IMR-90 (cell line): ENCODE measurements at regions not wholly inside any gene's neighbourhood (a gene's known extent, or its start where the extent isn't known, plus 50 kb on each side); places are given as distances from the start of the nearest gene placed in this dataset.

Experiments
- ATAC-seq: fragments of 200-7000 bp; cut with Tn5 transposase; 2 replicates; pipeline ENCODE4 v1.9.1; 2020; ENCODE audit warnings: low read depth, mild to moderate bottlenecking, moderate library complexity
- BruUV-seq: library from RNA; stranded (reverse); fragments of 400-500 nt; replicated peaks from 2 replicates; lab custom pipeline; 2021; lab: Mats Ljungman, UMichigan
- CTCF ChIA-PET: fragments of 300-600 bp; formaldehyde crosslinking; extraction: SDS; loops from one replicate; lab custom pipeline; 2021; ENCODE audit warnings: antibody characterized with exemption; lab: Yijun Ruan, JAX
- POLR2A ChIA-PET: fragments of 300-600 bp; sonication (Branson Sonifier 250); formaldehyde crosslinking; loops from one replicate; lab custom pipeline; 2022; ENCODE audit warnings: antibody characterized with exemption; ENCODE audit not compliant: unreplicated experiment; lab: Charles Lee
- DNase-seq: peaks from one replicate; pipeline ENCODE4 v3.0.0; 2013
- H2AFZ ChIP-seq: replicated peaks from 2 replicates; pipeline ENCODE3; 2013; ENCODE audit warnings: low read length, mild to moderate bottlenecking; ENCODE audit not compliant: poor library complexity
- H2AK5ac ChIP-seq: 2 replicates; pipeline ENCODE4 v1.6.1; 2013; ENCODE audit warnings: low read depth, low read length, inconsistent platforms
- H2AK9ac ChIP-seq: replicated peaks from 2 replicates; pipeline ENCODE3; 2013; ENCODE audit warnings: mild to moderate bottlenecking, low read depth, low read length, moderate library complexity; ENCODE audit not compliant: poor library complexity
- H2BK120ac ChIP-seq: 2 replicates; pipeline ENCODE4 v1.6.1; 2013; ENCODE audit warnings: low read depth, low read length, inconsistent platforms
- H2BK15ac ChIP-seq: 3 replicates; pipeline ENCODE4 v1.6.1; 2013; ENCODE audit warnings: low read depth, low read length, inconsistent platforms
- H2BK20ac ChIP-seq: 2 replicates; pipeline ENCODE4 v1.6.1; 2013; ENCODE audit warnings: low read depth, mild to moderate bottlenecking, inconsistent platforms, low read length, moderate library complexity
- H2BK5ac ChIP-seq: 2 replicates; pipeline ENCODE4 v1.6.1; 2013; ENCODE audit warnings: mild to moderate bottlenecking, low read depth, low read length, inconsistent platforms; ENCODE audit not compliant: poor library complexity, severe bottlenecking
- H3K14ac ChIP-seq: replicated peaks from 2 replicates; pipeline ENCODE4 v1.6.1; 2013; ENCODE audit warnings: low read depth, low read length, inconsistent platforms
- H3K18ac ChIP-seq: 2 replicates; pipeline ENCODE4 v1.6.1; 2013; ENCODE audit warnings: low read depth, low read length, control low read depth
- H3K23ac ChIP-seq: 2 replicates; pipeline ENCODE4 v1.6.1; 2013; ENCODE audit warnings: low read depth, low read length, inconsistent platforms
- H3K27ac ChIP-seq: 2 replicates; pipeline ENCODE4 v1.5.1; 2013; ENCODE audit warnings: mild to moderate bottlenecking, control low read depth, low read length; ENCODE audit not compliant: insufficient read depth
- H3K27me3 ChIP-seq: 2 replicates; pipeline ENCODE4 v1.6.1; 2013; ENCODE audit warnings: low read length; ENCODE audit not compliant: control insufficient read depth, insufficient read depth
- H3K36me3 ChIP-seq: 2 replicates; pipeline ENCODE4 v1.6.1; 2013; ENCODE audit warnings: low read length, mixed read lengths; ENCODE audit not compliant: control insufficient read depth, insufficient read depth
- H3K4ac ChIP-seq: 2 replicates; pipeline ENCODE4 v1.6.1; 2013; ENCODE audit warnings: low read depth, low read length, inconsistent platforms
- H3K4me1 ChIP-seq: 2 replicates; pipeline ENCODE4 v1.6.1; 2013; ENCODE audit warnings: low read length, mixed read lengths; ENCODE audit not compliant: control insufficient read depth, insufficient read depth
- H3K4me2 ChIP-seq: 2 replicates; pipeline ENCODE4 v1.6.1; 2013; ENCODE audit warnings: low read depth, mild to moderate bottlenecking, control low read depth, low read length, moderate library complexity
- H3K4me3 ChIP-seq: 2 replicates; pipeline ENCODE4 v1.5.1; 2013; ENCODE audit warnings: low read depth, mild to moderate bottlenecking, control low read depth, low read length, moderate library complexity; ENCODE audit not compliant: insufficient read depth
- H3K56ac ChIP-seq: 2 replicates; pipeline ENCODE4 v1.6.1; 2013; ENCODE audit warnings: low read length, inconsistent platforms; ENCODE audit not compliant: insufficient read depth; ENCODE audit errors: extremely low read depth
- H3K79me1 ChIP-seq, 2 experiments: 2 replicates each; pipeline ENCODE4 v1.6.1; 2013; ENCODE audit warnings: low read length in 2 of 2, inconsistent platforms in 1 of 2, low read depth in 1 of 2
- H3K9ac ChIP-seq: 2 replicates; pipeline ENCODE4 v1.6.1; 2013; ENCODE audit warnings: low read depth, low read length, control low read depth
- H3K9me1 ChIP-seq: 2 replicates; pipeline ENCODE4 v1.6.1; 2013; ENCODE audit warnings: low read length, inconsistent platforms; ENCODE audit not compliant: insufficient read depth
- H3K9me3 ChIP-seq: 2 replicates; pipeline ENCODE4 v1.6.1; 2013; ENCODE audit warnings: low read length; ENCODE audit not compliant: control insufficient read depth, insufficient read depth
- H4K20me1 ChIP-seq: 2 replicates; pipeline ENCODE4 v1.6.1; 2013; ENCODE audit warnings: low read length, inconsistent platforms; ENCODE audit not compliant: insufficient read depth
- H4K5ac ChIP-seq: 2 replicates; pipeline ENCODE4 v1.6.1; 2013; ENCODE audit warnings: mild to moderate bottlenecking, low read depth, low read length, control low read depth
- H4K8ac ChIP-seq, 2 experiments: 2 replicates each; pipeline ENCODE4 v1.6.1; 2013; ENCODE audit warnings: low read depth in 2 of 2, low read length in 2 of 2, control low read depth in 1 of 2, inconsistent platforms in 1 of 2
- H4K91ac ChIP-seq: 2 replicates; pipeline ENCODE4 v1.6.1; 2013; ENCODE audit warnings: low read depth, low read length, inconsistent platforms; ENCODE audit not compliant: insufficient read depth
- CTCF ChIP-seq: conservative IDR thresholded peaks from 2 replicates; pipeline ENCODE4 v1.5.1; 2012; ENCODE audit warnings: mild to moderate bottlenecking, low read depth, low read length, improper control_type of control experiment
- FOS ChIP-seq: fragments of 150-350 bp; IDR thresholded peaks from 2 replicates; pipeline ENCODE4 v1.6.1; 2016; ENCODE audit warnings: low read depth, low read length
- POLR2A ChIP-seq: IDR thresholded peaks from 2 replicates; pipeline ENCODE4 v1.6.1; 2012; ENCODE audit warnings: mild to moderate bottlenecking, low read depth, low read length
- RAD21 ChIP-seq: IDR thresholded peaks from 2 replicates; pipeline ENCODE4 v1.6.1; 2012; ENCODE audit warnings: low read length, improper control_type of control experiment
- SMC3 ChIP-seq: fragments of 150-350 bp; IDR thresholded peaks from 2 replicates; pipeline ENCODE4 v1.6.1; 2016; ENCODE audit warnings: low read depth, mild to moderate bottlenecking, antibody characterized with exemption, low read length, moderate library complexity
- USF2 ChIP-seq: fragments of 150-350 bp; IDR thresholded peaks from 2 replicates; pipeline ENCODE4 v1.6.1; 2017; ENCODE audit warnings: mild to moderate bottlenecking, antibody characterized with exemption, low read length, low read depth
- WGBS, 2 experiments: methylation state at CpG; one replicate each; pipeline versions ENCODE4 v1.1.5 to v1.1.7; 2013; ENCODE audit warnings: missing lambda C conversion rate in 2 of 2; ENCODE audit not compliant: insufficient read length in 1 of 2; ENCODE audit errors: extremely low coverage in 2 of 2; 5-methylcytosine and 5-hydroxymethylcytosine counted together
- dilution Hi-C: fragments of 300-500 bp; cut with HindIII; formaldehyde crosslinking; loops from one replicate; pipeline ENCODE4 v1.14.3; 2018; ENCODE audit warnings: low sequenced_read_pairs; ENCODE audit not compliant: unreplicated experiment
- in situ Hi-C: fragments of 300-500 bp; cut with MboI; formaldehyde crosslinking; loops from 3 replicates; pipeline ENCODE4 v1.14.3; 2019; ENCODE audit warnings: low sequenced_read_pairs, inconsistent platforms, mixed read lengths
- intact Hi-C: fragments of 100-400 bp; cut with micrococcal nuclease; formaldehyde crosslinking; loops from 2 replicates; pipeline ENCODE4 v1.10.0; 2022

- Histone ChIP-seq H3K9me3 (no peaks in the 10 kb centered on the region), H2BK20ac (no peak overlapping the region), H3K9me1 (peaks cover 49% of the 10 kb centered on the region), H3K36me3 (peaks cover 34% of the 10 kb centered on the region; the same call in 1 of the 2 replicates), H3K27ac (no peak overlapping the region), H2AK9ac (no peak overlapping the region), H3K14ac (no peak overlapping the region; the same call in 1 of the 2 replicates), H4K8ac (no peak overlapping the region), H3K4me2 (no peak overlapping the region), H3K9ac (no peak overlapping the region), H3K56ac (no peak overlapping the region), H2BK15ac (no peak overlapping the region), H3K4me3 (no peak overlapping the region), H3K4me1 (peaks cover 7% of the 10 kb centered on the region), H4K5ac (no peak overlapping the region), H3K79me1 (peaks cover 62 to 100% of the 10 kb centered on the region in 2 experiments), H3K23ac (peak overlapping the region; percentile 4; the same call in 1 of the 2 replicates), H3K27me3 (no peaks in the 10 kb centered on the region), H3K4ac (peak overlapping the region; percentile 34; the same call in 1 of the 2 replicates), H2AFZ (peak overlapping the region; percentile 51), H4K20me1 (peaks cover 60% of the 10 kb centered on the region), H2BK5ac (no peak overlapping the region), H2BK120ac (peak overlapping the region; percentile 8; the same call in 1 of the 2 replicates), H3K18ac (no peak overlapping the region), H4K91ac (no peak overlapping the region), H2AK5ac (peak overlapping the region; percentile 9; the same call in 1 of the 2 replicates)
- TF ChIP-seq POLR2A: no peak
- TF ChIP-seq RAD21: peak; percentile 42; the same call in 1 of the 2 replicates
- TF ChIP-seq USF2: no peak
- no peak for TF ChIP-seq FOS
- 0 out of 2 replicates have a peak, but pooled peaks have one; percentile 21 for TF ChIP-seq CTCF
- TF ChIP-seq SMC3: peak; percentile 43
- WGBS, 2 experiments: 56% methylated on average over 2 of the region's 12 CpGs; no CpG with 5 or more reads in 1 of the 2 experiments
- in situ Hi-C loops (no loop called here), dilution Hi-C loops (no loop called here), intact Hi-C loops (no loop called here)
- ATAC-seq: 0 out of 2 replicates have a peak, but pooled peaks have one; percentile 27
- POLR2A ChIA-PET: no interaction called here
- CTCF ChIA-PET: no interaction called here
- no TSS peak for BruUV-seq
- DNase-seq: no peak
Observed at GRCh38 chr2:120949027-120949956, 213.6 kb downstream of the GLI2 start.
